GM12878 (cell line): ENCODE measurements at regions not wholly inside any gene's neighbourhood (a gene's known extent, or its start where the extent isn't known, plus 50 kb on each side); places are given as distances from the start of the nearest gene placed in this dataset.

ENCODE experiments used
- ATAC-seq: fragments of 200-7000 bp; cut with Tn5 transposase; 3 replicates; pipeline ENCODE4 v1.9.1; 2020; ENCODE audit warnings: mild to moderate bottlenecking, moderate library complexity
- BruUV-seq: library from RNA; stranded (reverse); fragments of 400-500 nt; replicated peaks from 2 replicates; lab custom pipeline; 2021; lab: Mats Ljungman, UMichigan
- CTCF ChIA-PET: fragments of 300-600 bp; sonication (Branson Sonifier 250); formaldehyde crosslinking; extraction: SDS; loops from one replicate; lab custom pipeline; 2021; ENCODE audit warnings: inconsistent platforms; lab: Yijun Ruan, JAX
- POLR2A ChIA-PET: fragments of 350-600 bp; formaldehyde crosslinking; extraction: SDS; loops from one replicate; lab custom pipeline; 2021; ENCODE audit warnings: inconsistent platforms; lab: Charles Lee
- RAD21 ChIA-PET: fragments of 300-600 bp; sonication (Branson Sonifier 250); formaldehyde crosslinking; loops from one replicate; lab custom pipeline; 2023; ENCODE audit warnings: antibody characterized with exemption; ENCODE audit not compliant: unreplicated experiment; lab: Charles Lee
- SMC1A ChIA-PET: fragments of 300-600 bp; sonication (Branson Sonifier 250); formaldehyde crosslinking; loops from one replicate; lab custom pipeline; 2023; ENCODE audit not compliant: unreplicated experiment, uncharacterized antibody; lab: Charles Lee
- DNase-seq: peaks from one replicate; pipeline ENCODE4 v3.0.0-alpha.2; 2011; ENCODE audit warnings: low read depth, low spot score
- FAIRE-seq: peaks from 3 replicates; lab custom pipeline; 2011; peaks lifted over from hg19 to GRCh38; lab: Jason Lieb, UNC
- H2AFZ ChIP-seq: 2 replicates; pipeline ENCODE4 v1.6.0; 2011; ENCODE audit warnings: low read depth, low read length, control low read depth; ENCODE audit not compliant: control insufficient read depth
- H3K27ac ChIP-seq: 2 replicates; pipeline ENCODE4 v1.5.1; 2011; ENCODE audit warnings: control low read depth; ENCODE audit not compliant: control insufficient read depth, insufficient read depth
- H3K27me3 ChIP-seq, 2 experiments: replicated peaks in 1 of 2; 2 replicates each; pipeline versions ENCODE4 v1.6.0 to v1.6.1; 2011; ENCODE audit warnings: low read length in 1 of 2; ENCODE audit not compliant: control insufficient read depth in 2 of 2, insufficient read depth in 2 of 2
- H3K36me3 ChIP-seq, 2 experiments: 2 replicates each; pipeline ENCODE4 v1.5.1; 2011; ENCODE audit warnings: low read length in 1 of 2; ENCODE audit not compliant: control insufficient read depth in 2 of 2, insufficient read depth in 2 of 2
- H3K4me1 ChIP-seq: 2 replicates; pipeline ENCODE4 v1.6.1; 2011; ENCODE audit warnings: mild to moderate bottlenecking, low read length, moderate library complexity, mixed read lengths; ENCODE audit not compliant: control insufficient read depth, insufficient read depth
- H3K4me2 ChIP-seq: 2 replicates; pipeline ENCODE4 v1.6.0; 2011; ENCODE audit warnings: control low read depth; ENCODE audit not compliant: control insufficient read depth, insufficient read depth
- H3K4me3 ChIP-seq: fragments of 200-600 bp; sonication (generic); 2 replicates; pipeline ENCODE4 v1.5.1; 2016
- H3K79me2 ChIP-seq: 2 replicates; pipeline ENCODE4 v1.6.0; 2011; ENCODE audit warnings: low read length; ENCODE audit not compliant: control insufficient read depth, insufficient read depth
- H3K9ac ChIP-seq: 2 replicates; pipeline ENCODE4 v1.8.0; 2011; ENCODE audit warnings: low read length, control low read depth, mixed read lengths; ENCODE audit not compliant: control insufficient read depth, insufficient read depth
- H3K9me3 ChIP-seq: replicated peaks from 3 replicates; pipeline ENCODE4 v1.5.1; 2011; ENCODE audit warnings: mild to moderate bottlenecking, low read length; ENCODE audit not compliant: control insufficient read depth, insufficient read depth
- H4K20me1 ChIP-seq: 2 replicates; pipeline ENCODE4 v1.6.0; 2011; ENCODE audit not compliant: control insufficient read depth, insufficient read depth
- CHD1 ChIP-seq: IDR thresholded peaks from 2 replicates; pipeline ENCODE4 v1.6.1; 2012; ENCODE audit warnings: low read depth, low read length, improper control_type of control experiment
- E2F8 ChIP-seq: fragments of 450-650 bp; IDR thresholded peaks from 2 replicates; pipeline ENCODE4 v1.6.1; 2018; ENCODE audit warnings: mild to moderate bottlenecking, low read depth, moderate library complexity; ENCODE audit not compliant: partially characterized antibody
- KAT2A ChIP-seq: conservative IDR thresholded peaks from 2 replicates; pipeline ENCODE4 v1.6.1; 2011; ENCODE audit warnings: low read depth, low read length; ENCODE audit not compliant: control insufficient read depth
- SMAD5 ChIP-seq: IDR thresholded peaks from 2 replicates; pipeline ENCODE4 v1.6.1; 2016; ENCODE audit warnings: antibody characterized with exemption, low read depth
- ZNF274 ChIP-seq: IDR thresholded peaks from one replicate; pipeline ENCODE4 v1.8.0; 2011; ENCODE audit not compliant: insufficient read length, insufficient read depth
- WGBS: methylation state at CpG from one replicate; pipeline ENCODE4 v1.1.6; 2016; ENCODE audit warnings: low lambda C conversion rate; ENCODE audit not compliant: insufficient replicate concordance, insufficient coverage; ENCODE audit errors: missing lambda C conversion rate; 5-methylcytosine and 5-hydroxymethylcytosine counted together
- in situ Hi-C: fragments of 300-500 bp; cut with MboI; formaldehyde crosslinking; loops from 9 replicates; pipeline ENCODE4 v1.14.3; 2018; ENCODE audit warnings: mixed read lengths
- intact Hi-C: fragments of 100-400 bp; cut with micrococcal nuclease; formaldehyde crosslinking; loops from one replicate; pipeline ENCODE4 v1.14.2; 2022; ENCODE audit not compliant: unreplicated experiment

GRCh38 chr5:61619289-61619688 is 287.2 kb downstream of the ZSWIM6 start:
- H3K4me1 ChIP-seq = no peaks in the 10 kb centered on the region
- H3K4me2 ChIP-seq = no peak overlapping the region
- BruUV-seq = no TSS peak
- H3K27me3 ChIP-seq = no peaks in the 10 kb centered on the region; a peak in 2 of 4 replicates
- DNase-seq = no peak
- ATAC-seq = no peak
- H3K9ac ChIP-seq = no peak overlapping the region
- no peaks in the 10 kb centered on the region for H3K9me3 ChIP-seq
- H3K27ac ChIP-seq = no peak overlapping the region
- intact Hi-C loops = no loop called here
- RAD21 ChIA-PET = no interaction called here
- CTCF ChIA-PET = no interaction called here
- H2AFZ ChIP-seq = no peak overlapping the region
- TF ChIP-seq E2F8 = no peak
- TF ChIP-seq SMAD5 = no peak
- TF ChIP-seq KAT2A = no peak
- no peak for TF ChIP-seq CHD1
- TF ChIP-seq ZNF274 = no peak
- TF ChIP-seq, all 136 proteins: peak for 0
- ChIA-PET POLR2A (no interaction called here), SMC1A (no interaction called here)
- H4K20me1 ChIP-seq = no peaks in the 10 kb centered on the region; the same call in 1 of the 2 replicates
- H3K4me3 ChIP-seq = no peak overlapping the region
- WGBS = 18% methylated on average over 3 of the region's 3 CpGs
- in situ Hi-C loops = no loop called here
- H3K79me2 ChIP-seq = no peaks in the 10 kb centered on the region
- no peaks in the 10 kb centered on the region for H3K36me3 ChIP-seq
- no peak for FAIRE-seq
